ENCODE measurements at regions not wholly inside any gene's neighbourhood (a gene's known extent, or its start where the extent isn't known, plus 50 kb on each side); places are given as distances from the start of the nearest gene placed in this dataset.

GRCh38 chr7:142685877-142686508 is 63.3 kb upstream of the PRSS1 start:
- TF ChIP-seq CTCF (IDR thresholded peaks at IDR 0.05; ENCODE audit: insufficient read depth, low read length, missing control alignments): no peak
- DNase-seq (ENCODE audit: low read depth, low spot score): no peak
- POLR2A ChIA-PET: no interaction called here
- H3K4me3 ChIP-seq (ENCODE audit: low read depth, low read length): no peak overlapping the region
- CTCF ChIA-PET: interaction anchor here (1.6 kb wide), 1 partner anchor 97 kb away, joined by 4 read pairs; no protein-coding TSS in a partner anchor

- no peak for TF ChIP-seq CTCF (IDR thresholded peaks at IDR 0.05; ENCODE audit: insufficient read depth, low read length, missing control alignments)
- H3K4me3 ChIP-seq (ENCODE audit: low read depth, low read length): no peak overlapping the region
- DNase-seq (ENCODE audit: low read depth, low spot score): no peak
- ChIA-PET POLR2A (no interaction called here), CTCF (no interaction called here)
Observed at GRCh38 chr7:142681314-142682092, 67.8 kb upstream of the PRSS1 start.

- CTCF ChIA-PET: interaction anchor here (1.2 to 1.4 kb wide), 2 partner anchors 14 to 112 kb away, joined by 3 to 4 read pairs; no protein-coding TSS in a partner anchor
Observed at GRCh38 chr7:142671506-142671905, 77.8 kb upstream of the PRSS1 start.

GRCh38 chr7:142670511-142670910 is 78.8 kb upstream of the PRSS1 start:
- H3K4me3 ChIP-seq (ENCODE audit: low read depth, low read length): no peak overlapping the region
- TF ChIP-seq CTCF (IDR thresholded peaks at IDR 0.05; ENCODE audit: insufficient read depth, low read length, missing control alignments): no peak
- POLR2A ChIA-PET: no interaction called here
- CTCF ChIA-PET: interaction anchor here (1.0 to 3.6 kb wide), 4 partner anchors 43 to 135 kb away, joined by 3 to 20 read pairs (median 3); no protein-coding TSS in a partner anchor
- DNase-seq (ENCODE audit: low read depth, low spot score): no peak

More at GRCh38 chr7:142671506-142671905, 77.8 kb upstream of the PRSS1 start:
- POLR2A ChIA-PET: no interaction called here
- TF ChIP-seq CTCF (IDR thresholded peaks at IDR 0.05; ENCODE audit: insufficient read depth, low read length, missing control alignments): no peak
- no peak for DNase-seq (ENCODE audit: low read depth, low spot score)
- H3K4me3 ChIP-seq (ENCODE audit: low read depth, low read length): no peak overlapping the region

GRCh38 chr7:142669074-142669654 is 80.1 kb upstream of the PRSS1 start:
- CTCF ChIA-PET: interaction anchor here (1.1 to 3.6 kb wide), 4 partner anchors 12 to 141 kb away, joined by 3 to 20 read pairs (median 4); no protein-coding TSS in a partner anchor
- no peak overlapping the region for H3K4me3 ChIP-seq (ENCODE audit: low read depth, low read length)
- TF ChIP-seq CTCF (IDR thresholded peaks at IDR 0.05; ENCODE audit: insufficient read depth, low read length, missing control alignments): no peak
- POLR2A ChIA-PET: no interaction called here
- no peak for DNase-seq (ENCODE audit: low read depth, low spot score)

GRCh38 chr7:142668495-142668894 is 80.8 kb upstream of the PRSS1 start:
- no peak for DNase-seq (ENCODE audit: low read depth, low spot score)
- ChIA-PET CTCF (interaction anchor here (1.1 to 3.6 kb wide), 3 partner anchors 11 to 142 kb away, joined by 3 to 20 read pairs (median 6); no protein-coding TSS in a partner anchor), POLR2A (no interaction called here)
- H3K4me3 ChIP-seq (ENCODE audit: low read depth, low read length): no peak overlapping the region
- TF ChIP-seq CTCF (IDR thresholded peaks at IDR 0.05; ENCODE audit: insufficient read depth, low read length, missing control alignments): no peak

Data from AG04449 (cell line).